ENCODE measurements at regions not wholly inside any gene's neighbourhood (a gene's known extent, or its start where the extent isn't known, plus 50 kb on each side); places are given as distances from the start of the nearest gene placed in this dataset.
"Not testable (repeated sequence)": the region's sequence is repeated elsewhere in the genome, so short reads cannot be mapped to it uniquely, and the experiment has no call there.

DNA sequence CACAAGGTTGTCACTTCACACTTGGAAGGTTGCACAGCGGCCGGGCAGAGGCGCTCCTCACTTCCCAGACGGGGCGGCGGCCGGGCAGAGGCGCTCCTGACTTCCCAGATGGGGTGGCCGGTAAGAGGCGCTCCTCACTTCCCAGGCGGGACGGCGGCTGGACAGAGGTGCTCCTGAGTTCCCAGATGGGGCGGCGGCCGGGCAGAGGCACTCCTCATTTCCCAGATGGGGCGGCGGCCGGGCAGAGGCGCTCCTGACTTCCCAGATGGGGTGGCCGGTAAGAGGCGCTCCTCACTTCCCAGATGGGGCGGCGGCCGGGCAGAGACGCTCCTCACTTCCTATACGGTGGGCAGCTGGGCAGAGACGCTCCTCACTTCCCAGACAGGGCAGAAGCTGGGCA, 199.4 kb upstream of the PODXL start:
- H3K4ac ChIP-seq (ENCODE audit: low read depth, low read length); H3K9me3 ChIP-seq (ENCODE audit: control insufficient read depth, insufficient read depth, low read length); H2AK9ac ChIP-seq (replicated peaks; ENCODE audit: low read depth, low read length, poor library complexity); H3K27me3 ChIP-seq (ENCODE audit: control insufficient read depth, insufficient read depth, low read length); dilution Hi-C loops (cut with HindIII; ENCODE audit: low sequenced_read_pairs, unreplicated experiment); H3K56ac ChIP-seq (ENCODE audit: extremely low read depth, insufficient read depth, low read length); H4K8ac ChIP-seq (ENCODE audit: low read depth in 2 of 2, low read length in 2 of 2); H2BK120ac ChIP-seq (ENCODE audit: low read depth, low read length); H4K20me1 ChIP-seq (ENCODE audit: insufficient read depth, low read length); H2BK15ac ChIP-seq (ENCODE audit: low read depth, low read length); BruUV-seq (replicated peaks); POLR2A ChIA-PET (ENCODE audit: unreplicated experiment); H3K27ac ChIP-seq (ENCODE audit: insufficient read depth, low read length); H3K4me3 ChIP-seq (ENCODE audit: insufficient read depth, low read depth, low read length); H3K36me3 ChIP-seq (ENCODE audit: control insufficient read depth, insufficient read depth, low read length); H3K23ac ChIP-seq (ENCODE audit: low read depth, low read length); H4K5ac ChIP-seq (ENCODE audit: low read depth, low read length); H4K91ac ChIP-seq (ENCODE audit: insufficient read depth, low read depth, low read length); H3K4me1 ChIP-seq (ENCODE audit: control insufficient read depth, insufficient read depth, low read length); H3K79me1 ChIP-seq (ENCODE audit: low read depth in 1 of 2, low read length in 2 of 2); CTCF ChIA-PET; H3K9me1 ChIP-seq (ENCODE audit: insufficient read depth, low read length); H2BK20ac ChIP-seq (ENCODE audit: low read depth, low read length); H2BK5ac ChIP-seq (ENCODE audit: low read depth, low read length, poor library complexity, severe bottlenecking); ATAC-seq (ENCODE audit: low read depth); H2AFZ ChIP-seq (replicated peaks; ENCODE audit: low read length, poor library complexity); H2AK5ac ChIP-seq (ENCODE audit: low read depth, low read length); H3K9ac ChIP-seq (ENCODE audit: low read depth, low read length); H3K18ac ChIP-seq (ENCODE audit: low read depth, low read length); in situ Hi-C loops (cut with MboI; ENCODE audit: low sequenced_read_pairs); H3K4me2 ChIP-seq (ENCODE audit: low read depth, low read length); H3K14ac ChIP-seq (replicated peaks; ENCODE audit: low read depth, low read length); DNase-seq; intact Hi-C loops (cut with micrococcal nuclease): not testable (repeated sequence)
- 88% methylated on average over 9 of the region's 28 CpGs; no CpG with 5 or more reads in 1 of the 2 experiments for WGBS, 2 experiments (ENCODE audit: extremely low coverage in 2 of 2, insufficient read length in 1 of 2)

Data from IMR-90 (cell line).